Fibroblast of skin of left biceps (primary cell): ENCODE measurements at regions not wholly inside any gene's neighbourhood (a gene's known extent, or its start where the extent isn't known, plus 50 kb on each side); places are given as distances from the start of the nearest gene placed in this dataset.
A peak's percentile ranks its signal among the peaks of the same experiment; 100 is the strongest.

Source experiments
- DNase-seq, 2 experiments: peaks; one replicate each; pipeline ENCODE4 v3.0.0-alpha.2; 2013; ENCODE audit warnings: low read depth in 2 of 2

GRCh38 chr4:20592013-20592412 lies 108.2 kb upstream of the PACRGL start:
- DNase-seq = no peak

- no peak for DNase-seq
Measured at GRCh38 chr4:20592663-20593062, 107.6 kb upstream of the PACRGL start.

GRCh38 chr4:20598626-20599025 lies 101.6 kb upstream of the PACRGL start:
- no peak for DNase-seq

GRCh38 chr4:20603671-20604313 lies 96.5 kb upstream of the PACRGL start:
- peak; percentile 22 to 27 for DNase-seq

- no peak for DNase-seq
Measured at GRCh38 chr4:20612313-20612712, 87.9 kb upstream of the PACRGL start.

- no peak for DNase-seq
Measured at GRCh38 chr4:20614816-20615215, 85.4 kb upstream of the PACRGL start.

- DNase-seq = no peak
Measured at GRCh38 chr4:20615486-20616260, 84.6 kb upstream of the PACRGL start.

GRCh38 chr4:20616313-20616712 lies 83.9 kb upstream of the PACRGL start:
- DNase-seq = no peak

- no peak for DNase-seq
Measured at GRCh38 chr4:20616848-20617247, 83.4 kb upstream of the PACRGL start.

GRCh38 chr4:20617678-20618396 lies 82.4 kb upstream of the PACRGL start:
- DNase-seq = no peak

- no peak for DNase-seq
Measured at GRCh38 chr4:20618731-20619130, 81.5 kb upstream of the PACRGL start.

- DNase-seq = no peak
Measured at GRCh38 chr4:20621476-20621875, 78.8 kb upstream of the PACRGL start.

GRCh38 chr4:20622701-20623100 lies 77.6 kb upstream of the PACRGL start:
- DNase-seq = no peak

- DNase-seq = no peak
Measured at GRCh38 chr4:20623939-20624338, 76.3 kb upstream of the PACRGL start.

GRCh38 chr4:20624793-20625374 lies 75.4 kb upstream of the PACRGL start:
- DNase-seq = no peak

- DNase-seq = no peak
Measured at GRCh38 chr4:20625426-20625825, 74.8 kb upstream of the PACRGL start.

- DNase-seq = no peak
Measured at GRCh38 chr4:20626326-20627005, 73.8 kb upstream of the PACRGL start.

GRCh38 chr4:20627866-20628265 lies 72.4 kb upstream of the PACRGL start:
- no peak for DNase-seq

- DNase-seq = no peak
Measured at GRCh38 chr4:20629186-20630106, 70.8 kb upstream of the PACRGL start.

GRCh38 chr4:20638825-20639224 lies 61.4 kb upstream of the PACRGL start:
- no peak for DNase-seq

GRCh38 chr4:20639346-20639745 lies 60.9 kb upstream of the PACRGL start:
- DNase-seq = no peak
